Fibroblast of lung (primary cell): ENCODE measurements at regions not wholly inside any gene's neighbourhood (a gene's known extent, or its start where the extent isn't known, plus 50 kb on each side); places are given as distances from the start of the nearest gene placed in this dataset.

Experiments used
- DNase-seq, 2 donors: peaks; one replicate each; pipeline versions ENCODE4 v3.0.0 to v3.0.0-alpha.2; 2010; ENCODE audit warnings: low read depth in 2 of 2
- H2AFZ ChIP-seq: 2 replicates; pipeline ENCODE4 v1.5.1; 2012; ENCODE audit warnings: low read length, control low read depth, inconsistent platforms
- H3K27ac ChIP-seq: 2 replicates; pipeline ENCODE4 v1.5.1; 2011; ENCODE audit warnings: low read length, control low read depth; ENCODE audit not compliant: insufficient read depth
- H3K27me3 ChIP-seq: 2 replicates; pipeline ENCODE4 v1.5.1; 2011; ENCODE audit warnings: mild to moderate bottlenecking, low read length; ENCODE audit not compliant: control insufficient read depth, insufficient read depth
- H3K36me3 ChIP-seq: 2 replicates; pipeline ENCODE4 v1.5.1; 2011; ENCODE audit warnings: low read length; ENCODE audit not compliant: control insufficient read depth, insufficient read depth
- H3K4me1 ChIP-seq: 2 replicates; pipeline ENCODE4 v1.5.1; 2011; ENCODE audit warnings: low read length; ENCODE audit not compliant: control insufficient read depth, insufficient read depth; ENCODE audit errors: extremely low read depth
- H3K4me2 ChIP-seq: 2 replicates; pipeline ENCODE4 v1.5.1; 2011; ENCODE audit warnings: low read length, control low read depth; ENCODE audit not compliant: insufficient read depth; ENCODE audit errors: extremely low read depth
- H3K4me3 ChIP-seq, 4 experiments: fragments of 200-600 bp in 1 of 4; sonication (generic) in 1 of 4; replicated peaks in 1 of 4; 2 replicates each; pipeline ENCODE4 v1.5.1; 2011 to 2016; ENCODE audit warnings: low read length in 4 of 4, low read depth in 3 of 4, mild to moderate bottlenecking in 3 of 4, control low read depth in 2 of 4, inconsistent platforms in 1 of 4, mixed read lengths in 1 of 4; ENCODE audit not compliant: insufficient read depth in 1 of 4; ENCODE audit errors: control extremely low read depth in 1 of 4
- H3K79me2 ChIP-seq: 2 replicates; pipeline ENCODE4 v1.5.1; 2012; ENCODE audit warnings: mild to moderate bottlenecking, low read length, inconsistent platforms; ENCODE audit not compliant: control insufficient read depth, insufficient read depth
- H3K9ac ChIP-seq: 2 replicates; pipeline ENCODE4 v1.5.1; 2011; ENCODE audit warnings: mild to moderate bottlenecking, low read length, control low read depth; ENCODE audit not compliant: insufficient read depth
- H3K9me3 ChIP-seq: 2 replicates; pipeline ENCODE4 v1.5.1; 2012; ENCODE audit warnings: low read depth, low read length; ENCODE audit not compliant: control insufficient read depth, insufficient read depth
- H4K20me1 ChIP-seq: 2 replicates; pipeline ENCODE4 v1.5.1; 2011; ENCODE audit warnings: low read length; ENCODE audit not compliant: control insufficient read depth, insufficient read depth; ENCODE audit errors: extremely low read depth
- CTCF ChIP-seq, 2 donors: IDR thresholded peaks in 1 of 2; conservative IDR thresholded peaks in 1 of 2; 1 replicate in 1 of 2; 2 replicates in 1 of 2; pipeline ENCODE4 v1.5.1; 2011 to 2012; ENCODE audit warnings: low read length in 2 of 2, control low read depth in 1 of 2, inconsistent platforms in 1 of 2, low read depth in 1 of 2, mild to moderate bottlenecking in 1 of 2
- EZH2 ChIP-seq: IDR thresholded peaks from 2 replicates; pipeline ENCODE4 v1.5.1; 2012; ENCODE audit warnings: low read length, control low read depth, mild to moderate bottlenecking; ENCODE audit errors: missing control alignments

GRCh38 chr3:118267588-118267987 lies 767.1 kb downstream of the IGSF11 start:
- H3K79me2 ChIP-seq = no peaks in the 10 kb centered on the region
- no peak overlapping the region for H3K4me2 ChIP-seq
- no peak overlapping the region for H3K9ac ChIP-seq
- H3K4me3 ChIP-seq = no peak overlapping the region
- no peaks in the 10 kb centered on the region for H3K4me1 ChIP-seq
- no peaks in the 10 kb centered on the region for H3K27me3 ChIP-seq
- H3K27ac ChIP-seq = no peak overlapping the region
- H2AFZ ChIP-seq = no peak overlapping the region
- no peaks in the 10 kb centered on the region for H3K36me3 ChIP-seq
- H4K20me1 ChIP-seq = no peaks in the 10 kb centered on the region
- no peak for DNase-seq
- H3K9me3 ChIP-seq = no peaks in the 10 kb centered on the region
- TF ChIP-seq CTCF (conservative IDR thresholded peaks at IDR 0.05 in 1 of 2, IDR thresholded peaks at IDR 0.05 in 1 of 2; ENCODE audit: low read depth in 1 of 2, low read length in 2 of 2) = no peak
- TF ChIP-seq EZH2 = no peak

GRCh38 chr3:118269537-118270125 lies 765.0 kb downstream of the IGSF11 start:
- Histone ChIP-seq H3K27me3 (no peaks in the 10 kb centered on the region), H4K20me1 (no peaks in the 10 kb centered on the region), H2AFZ (no peak overlapping the region), H3K4me3 (no peak overlapping the region), H3K9me3 (no peaks in the 10 kb centered on the region), H3K4me2 (no peak overlapping the region), H3K4me1 (no peaks in the 10 kb centered on the region), H3K27ac (no peak overlapping the region), H3K9ac (no peak overlapping the region), H3K36me3 (no peaks in the 10 kb centered on the region), H3K79me2 (no peaks in the 10 kb centered on the region)
- no peak for DNase-seq
- TF ChIP-seq EZH2 = no peak

GRCh38 chr3:118272991-118273390 lies 761.7 kb downstream of the IGSF11 start:
- H3K4me2 ChIP-seq = no peak overlapping the region
- H2AFZ ChIP-seq = no peak overlapping the region
- H3K9me3 ChIP-seq = no peaks in the 10 kb centered on the region
- H3K27me3 ChIP-seq = no peaks in the 10 kb centered on the region
- TF ChIP-seq EZH2 = no peak
- TF ChIP-seq CTCF (conservative IDR thresholded peaks at IDR 0.05 in 1 of 2, IDR thresholded peaks at IDR 0.05 in 1 of 2; ENCODE audit: low read depth in 1 of 2, low read length in 2 of 2) = no peak
- no peaks in the 10 kb centered on the region for H3K36me3 ChIP-seq
- H4K20me1 ChIP-seq = no peaks in the 10 kb centered on the region
- H3K9ac ChIP-seq = no peak overlapping the region
- no peak overlapping the region for H3K27ac ChIP-seq
- H3K4me1 ChIP-seq = no peaks in the 10 kb centered on the region
- H3K79me2 ChIP-seq = no peaks in the 10 kb centered on the region
- no peak overlapping the region for H3K4me3 ChIP-seq
- DNase-seq = peak in 1 of 2 donors; percentile 1
